Mammary epithelial cell (primary cell): ENCODE measurements at regions not wholly inside any gene's neighbourhood (a gene's known extent, or its start where the extent isn't known, plus 50 kb on each side); places are given as distances from the start of the nearest gene placed in this dataset.

Experiments
- CTCF ChIP-seq, 2 donors: IDR thresholded peaks in 1 of 2; conservative IDR thresholded peaks in 1 of 2; 2 replicates each; pipeline ENCODE4 v1.5.1; 2011 to 2012; ENCODE audit warnings: inconsistent platforms in 2 of 2, low read length in 2 of 2, mild to moderate bottlenecking in 2 of 2, control low read depth in 1 of 2, low read depth in 1 of 2; ENCODE audit not compliant: insufficient read depth in 1 of 2; ENCODE audit errors: extremely low read depth in 1 of 2
- EZH2 ChIP-seq: IDR thresholded peaks from 2 replicates; pipeline ENCODE4 v1.6.1; 2012; ENCODE audit warnings: low read length, inconsistent platforms, borderline replicate concordance

DNA sequence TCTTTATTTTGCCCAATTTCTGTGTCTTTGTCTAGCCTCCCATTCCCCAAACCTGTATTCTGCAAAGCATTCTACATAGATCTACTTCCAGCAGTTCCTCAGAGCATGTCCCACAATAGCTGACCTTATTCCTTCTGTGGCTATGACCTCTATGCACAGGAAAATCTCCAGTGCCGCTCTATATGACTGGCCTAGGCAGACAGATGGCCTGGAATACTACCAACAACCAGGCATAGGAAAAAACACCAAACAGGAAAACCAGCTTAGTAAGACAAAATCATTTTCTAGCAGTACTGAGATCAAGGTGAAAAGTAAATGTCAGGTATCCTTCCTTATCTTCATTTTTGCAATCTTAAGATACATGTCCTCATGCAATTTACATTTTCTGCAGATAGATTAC, 1115.0 kb downstream of the IGSF11 start:
- TF ChIP-seq CTCF (conservative IDR thresholded peaks at IDR 0.05 in 1 of 2, IDR thresholded peaks at IDR 0.05 in 1 of 2; ENCODE audit: extremely low read depth in 1 of 2, insufficient read depth in 1 of 2, low read depth in 1 of 2, low read length in 2 of 2): no peak
- TF ChIP-seq EZH2: no peak
